Breast epithelium (tissue), 3 donors: ENCODE measurements at regions not wholly inside any gene's neighbourhood (a gene's known extent, or its start where the extent isn't known, plus 50 kb on each side); places are given as distances from the start of the nearest gene placed in this dataset.

Source experiments
- CTCF ChIP-seq, 3 donors: fragments of 450-650 bp; IDR thresholded peaks; one replicate each; pipeline ENCODE4 v1.5.1; 2016 to 2017; ENCODE audit warnings: antibody characterized with exemption in 3 of 3, mild to moderate bottlenecking in 3 of 3, moderate library complexity in 3 of 3
- POLR2A ChIP-seq: fragments of 450-650 bp; IDR thresholded peaks from one replicate; pipeline ENCODE4 v1.6.1; 2016; ENCODE audit warnings: antibody characterized with exemption, mild to moderate bottlenecking, moderate library complexity

- TF ChIP-seq CTCF (IDR thresholded peaks at IDR 0.05): no peak
- TF ChIP-seq POLR2A: no peak
These were observed 70.7 kb upstream of the TRHDE start for GRCh38 chr12:72201457-72201856.
